ENCODE measurements at regions not wholly inside any gene's neighbourhood (a gene's known extent, or its start where the extent isn't known, plus 50 kb on each side); places are given as distances from the start of the nearest gene placed in this dataset.

DNA sequence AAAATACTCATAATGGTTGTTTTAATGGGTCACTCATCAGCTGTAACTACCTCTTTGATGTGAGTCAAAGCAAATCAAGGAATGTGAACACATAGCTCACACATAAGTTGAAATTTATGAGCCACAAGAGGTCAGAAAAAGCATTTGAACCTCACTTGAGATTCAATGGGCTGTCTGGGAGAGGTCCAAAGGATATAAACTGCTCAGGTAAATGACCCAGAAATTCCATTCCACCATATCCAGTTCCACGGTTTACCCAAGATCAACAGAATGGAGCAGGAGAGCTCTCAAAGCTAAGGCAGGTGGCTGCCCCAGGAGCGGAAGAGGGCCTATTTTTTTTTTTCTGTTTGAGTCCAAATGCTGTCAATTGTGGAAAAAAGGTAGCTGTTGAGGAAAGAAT lies 464.1 kb downstream of the TNS1 start:
- DNase-seq (ENCODE audit: extremely low read depth in 1 of 2, low read depth in 1 of 2) = no peak

DNA sequence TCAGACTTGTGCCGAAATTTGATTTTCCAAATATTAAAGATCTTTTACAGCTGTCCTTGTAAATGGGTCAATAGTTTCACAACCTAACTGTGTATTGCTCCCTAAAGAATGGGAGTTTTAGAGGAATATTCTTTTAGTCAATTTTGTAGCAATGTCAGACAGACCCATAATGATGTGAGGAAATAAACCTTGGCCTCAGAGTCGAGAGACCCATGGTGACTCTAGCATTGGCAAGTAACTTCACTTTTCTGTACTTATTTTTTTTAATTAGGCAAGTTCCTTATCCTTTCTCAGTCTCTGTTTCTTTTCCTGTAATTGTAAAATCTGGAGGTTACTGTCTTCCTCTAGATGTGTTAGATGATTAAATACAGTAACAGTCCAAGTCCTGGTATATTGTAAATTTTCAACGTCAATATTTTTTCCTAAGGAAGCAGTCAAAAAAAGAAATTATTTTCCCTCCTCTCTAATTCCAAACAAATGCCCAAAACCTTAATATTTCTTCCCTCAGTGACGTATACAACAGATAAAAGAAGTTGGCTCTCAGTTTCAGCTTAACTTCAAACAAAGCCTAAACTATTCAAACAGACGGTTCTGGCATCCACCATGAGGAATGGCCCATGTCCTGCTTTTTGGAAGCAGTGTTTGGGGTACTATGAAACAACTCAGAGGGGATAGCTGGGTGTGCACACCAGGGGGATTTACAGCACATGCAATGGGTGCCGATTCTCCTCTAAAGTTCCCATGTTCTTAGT lies 466.7 kb downstream of the TNS1 start:
- no peak for DNase-seq (ENCODE audit: extremely low read depth in 1 of 2, low read depth in 1 of 2)

DNA sequence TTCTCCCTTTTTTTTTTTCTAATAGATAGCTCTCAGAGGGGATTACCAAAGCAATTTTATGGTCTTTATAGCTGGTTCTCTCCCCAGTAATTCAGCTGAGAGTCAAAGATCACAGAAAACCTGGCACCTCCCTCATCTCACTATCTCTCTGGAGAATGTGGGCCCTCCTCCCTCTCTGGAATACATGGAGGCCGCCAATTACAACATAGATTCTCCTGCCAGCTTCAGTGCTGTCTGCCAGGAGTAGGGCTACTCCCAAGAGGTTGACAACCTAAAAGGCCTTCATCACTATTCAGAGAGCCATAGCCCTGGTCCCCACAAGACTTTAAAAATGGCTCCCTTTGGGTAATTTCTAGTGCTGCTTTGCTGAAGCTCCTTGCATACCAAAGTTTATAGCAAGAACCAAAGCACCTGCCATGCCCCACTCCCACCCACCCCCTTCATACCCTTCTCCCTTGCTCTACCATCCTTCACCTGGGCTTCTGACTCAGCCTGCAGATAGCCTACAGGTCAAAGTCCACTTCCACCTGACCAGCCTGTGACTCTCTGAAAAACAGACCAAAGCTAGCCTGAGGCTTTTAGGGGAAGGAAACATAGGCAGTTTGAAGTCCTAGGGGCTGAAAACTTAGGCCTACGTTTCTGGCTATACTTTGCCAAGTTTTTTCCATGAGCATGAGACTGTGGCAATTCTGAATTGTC lies 472.3 kb downstream of the TNS1 start:
- no peak for DNase-seq (ENCODE audit: extremely low read depth in 1 of 2, low read depth in 1 of 2)

DNA sequence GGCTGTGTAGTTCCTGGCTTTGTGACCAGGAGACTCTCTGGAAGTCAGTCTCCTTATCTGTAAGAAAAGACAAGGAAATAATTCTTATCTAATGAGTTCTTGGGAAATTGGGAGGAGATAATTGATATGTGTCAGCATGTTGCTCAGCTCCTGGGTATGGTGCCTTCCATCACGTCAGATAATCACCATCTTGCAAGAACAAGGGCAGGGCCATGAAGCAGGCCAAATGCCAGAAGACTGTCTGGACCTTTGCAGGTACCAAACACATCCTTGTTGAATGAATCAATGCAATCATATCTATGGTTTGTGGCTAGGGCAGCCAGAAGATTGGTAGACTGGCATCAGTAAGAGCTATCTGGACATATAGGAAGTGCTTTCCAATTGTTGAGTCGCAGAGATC lies 473.5 kb downstream of the TNS1 start:
- DNase-seq (ENCODE audit: extremely low read depth in 1 of 2, low read depth in 1 of 2) = no peak

DNA sequence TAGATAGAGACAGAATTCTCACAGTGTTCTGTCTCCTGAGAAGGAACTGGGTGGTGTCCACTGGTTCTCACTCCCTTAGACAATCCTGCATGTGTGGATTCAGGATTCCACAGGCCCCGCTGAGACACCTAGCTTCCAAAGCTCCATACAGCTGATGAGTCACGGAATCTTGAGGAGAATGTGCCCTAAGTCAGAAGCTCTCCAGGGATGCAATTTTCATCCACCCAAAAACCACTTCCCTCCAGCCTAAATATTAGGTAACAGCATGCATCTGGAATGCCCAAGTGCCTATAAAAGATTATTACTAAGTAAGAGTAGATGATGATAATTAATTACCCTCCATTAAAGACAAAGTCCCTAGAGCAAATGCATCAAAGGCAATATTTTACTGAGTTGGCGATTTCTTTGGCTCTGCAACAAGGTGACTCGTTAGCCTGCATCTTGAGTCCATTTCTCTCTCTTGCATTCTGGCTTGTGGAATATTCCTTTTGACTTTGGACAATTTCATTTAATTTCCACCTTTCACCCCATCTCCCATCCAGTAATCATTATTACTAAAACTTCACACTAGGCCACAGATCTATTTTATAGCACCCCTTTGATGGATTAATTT lies 475.1 kb downstream of the TNS1 start:
- DNase-seq (ENCODE audit: extremely low read depth in 1 of 2, low read depth in 1 of 2) = no peak

DNA sequence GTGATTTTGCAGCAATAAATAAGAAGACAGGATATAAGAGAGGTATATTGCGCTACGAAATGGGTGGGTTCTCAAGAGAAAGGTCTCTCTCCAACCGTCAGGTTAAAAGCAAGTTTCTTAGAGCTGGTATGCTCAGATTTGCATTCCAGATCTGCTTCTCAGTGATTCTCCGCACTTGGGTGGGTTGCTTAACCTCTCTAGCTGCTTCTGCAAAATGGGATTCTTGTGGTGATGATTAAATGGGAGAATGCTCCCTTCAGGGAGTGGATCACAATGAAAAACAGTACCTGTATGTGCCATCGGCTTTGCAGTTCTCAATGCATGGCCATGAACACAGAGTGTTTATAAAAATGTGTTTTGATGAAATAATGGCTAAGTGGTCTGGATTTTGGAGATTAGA lies 477.7 kb downstream of the TNS1 start:
- DNase-seq (ENCODE audit: extremely low read depth in 1 of 2, low read depth in 1 of 2) = no peak

DNA sequence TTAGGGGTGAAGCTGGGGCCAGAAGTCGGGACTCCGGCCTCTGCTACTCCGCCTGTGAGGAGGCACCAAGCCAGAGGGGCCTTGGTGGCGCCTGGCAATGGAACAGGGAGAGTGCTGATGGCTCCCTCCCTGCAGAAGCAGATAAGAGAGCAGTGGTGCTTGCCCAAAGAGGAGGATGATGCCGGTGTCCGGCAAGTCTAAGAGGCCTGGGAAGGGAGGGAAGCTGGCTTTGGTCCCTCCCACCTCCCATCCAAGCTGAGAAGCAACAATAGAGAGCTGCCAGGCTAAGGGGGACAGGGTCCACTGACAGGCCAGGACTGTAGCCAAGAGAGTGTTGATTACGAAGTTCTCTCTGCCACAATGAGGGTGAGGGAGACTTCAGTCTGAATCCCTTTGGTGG lies 479.5 kb downstream of the TNS1 start:
- no peak for DNase-seq (ENCODE audit: extremely low read depth in 1 of 2, low read depth in 1 of 2)

DNA sequence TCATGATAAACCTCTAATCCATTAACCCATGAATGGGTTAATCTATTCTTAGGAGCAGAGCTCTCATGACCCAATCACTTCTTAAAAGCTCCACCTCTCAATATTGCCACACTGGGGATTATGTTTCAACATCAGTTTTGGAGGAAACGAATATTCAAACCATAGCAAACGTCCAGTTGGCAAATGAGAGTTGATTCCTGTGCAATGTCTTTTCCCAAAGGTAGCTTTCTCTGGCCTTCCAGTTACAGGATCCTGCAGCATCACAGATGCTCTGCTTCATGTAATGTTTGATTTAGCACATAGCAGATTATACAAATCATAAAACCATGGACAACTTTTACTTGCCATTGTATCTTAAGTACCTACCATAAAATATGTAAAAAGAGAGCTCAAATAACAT lies 481.0 kb downstream of the TNS1 start:
- DNase-seq (ENCODE audit: extremely low read depth in 1 of 2, low read depth in 1 of 2) = no peak

DNA sequence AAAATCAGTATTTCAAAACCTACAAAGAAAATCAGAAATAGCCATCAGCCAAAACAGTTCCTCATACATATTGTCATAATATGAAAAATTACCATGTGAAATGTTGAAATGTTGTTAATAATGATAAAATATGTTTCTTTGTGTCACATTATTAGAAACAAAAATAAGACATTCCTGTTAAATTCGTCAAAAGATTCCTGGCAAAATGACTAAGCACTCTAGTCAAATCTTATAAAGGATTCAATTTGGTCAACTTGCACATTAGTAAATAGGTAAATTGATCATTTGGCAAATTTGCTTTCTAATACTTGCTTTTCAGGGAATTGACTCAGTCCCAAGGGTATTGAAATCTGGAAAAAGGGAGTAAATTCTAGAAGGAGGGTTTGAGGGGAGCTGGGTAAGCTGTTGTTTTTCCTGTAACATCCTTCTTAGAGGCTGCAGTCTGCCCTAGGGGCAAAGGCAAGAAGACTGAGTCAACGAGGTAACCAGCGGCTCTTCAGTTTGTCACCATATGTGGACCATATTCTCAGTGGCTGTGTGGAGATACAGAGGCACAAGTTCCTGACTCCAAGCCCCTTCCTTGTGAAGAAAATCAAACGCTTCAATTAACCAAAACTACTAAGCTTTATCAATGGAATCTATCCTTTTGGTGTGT lies 482.3 kb downstream of the TNS1 start:
- no peak for DNase-seq (ENCODE audit: extremely low read depth in 1 of 2, low read depth in 1 of 2)

DNA sequence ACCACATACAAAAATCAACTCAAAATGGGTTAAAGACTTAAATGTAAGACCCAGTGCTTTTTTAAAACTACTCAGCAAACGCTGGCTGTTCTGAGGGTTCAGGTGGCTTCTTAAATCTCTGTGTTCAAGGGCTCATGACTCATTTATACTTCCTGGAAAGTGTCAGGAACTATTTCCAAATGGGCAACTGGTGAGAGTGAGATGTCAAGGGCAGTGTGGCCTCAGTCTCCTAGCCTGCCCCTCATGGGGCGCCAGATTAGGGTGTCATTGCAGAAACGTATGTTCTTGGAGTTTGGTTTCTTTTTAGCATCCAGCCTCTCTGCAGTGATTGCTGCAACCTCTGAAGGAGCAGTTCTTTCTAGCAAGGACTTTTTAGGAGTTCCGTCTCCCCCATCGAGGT lies 485.4 kb downstream of the TNS1 start:
- DNase-seq (ENCODE audit: extremely low read depth in 1 of 2, low read depth in 1 of 2) = no peak

DNA sequence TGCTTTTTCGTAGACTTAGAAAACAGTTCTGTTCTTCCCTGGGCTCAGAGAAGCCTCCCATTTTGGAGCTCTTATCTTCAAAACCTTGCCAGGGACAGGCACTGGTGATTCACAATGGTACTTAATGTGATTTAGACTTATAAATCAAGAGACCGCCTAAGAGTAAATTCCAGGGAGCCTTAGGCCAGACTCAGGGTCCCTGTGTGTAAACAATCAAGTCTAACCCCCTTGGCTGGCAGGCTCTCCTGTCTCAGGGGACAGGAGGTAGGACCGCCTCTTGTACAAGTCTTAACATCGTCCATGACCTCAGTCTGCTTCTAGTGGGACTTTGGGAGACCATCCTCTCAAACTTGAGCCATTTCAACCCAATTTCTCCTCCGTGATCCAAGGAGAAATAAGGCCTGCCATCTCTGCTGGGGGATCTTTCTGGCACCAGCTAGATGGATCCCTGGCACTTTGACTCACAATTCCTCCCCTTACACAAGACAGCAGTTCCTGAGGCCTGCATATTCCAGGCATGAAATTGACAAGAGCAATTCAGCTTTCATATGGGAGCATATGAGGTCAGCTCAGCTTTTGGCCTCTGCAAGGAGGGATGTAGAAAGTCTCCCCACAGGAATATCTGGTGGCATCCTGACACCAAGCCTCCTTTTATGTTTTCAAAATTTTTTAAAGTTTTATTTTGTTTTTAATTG lies 487.0 kb downstream of the TNS1 start:
- no peak for DNase-seq (ENCODE audit: extremely low read depth in 1 of 2, low read depth in 1 of 2)

DNA sequence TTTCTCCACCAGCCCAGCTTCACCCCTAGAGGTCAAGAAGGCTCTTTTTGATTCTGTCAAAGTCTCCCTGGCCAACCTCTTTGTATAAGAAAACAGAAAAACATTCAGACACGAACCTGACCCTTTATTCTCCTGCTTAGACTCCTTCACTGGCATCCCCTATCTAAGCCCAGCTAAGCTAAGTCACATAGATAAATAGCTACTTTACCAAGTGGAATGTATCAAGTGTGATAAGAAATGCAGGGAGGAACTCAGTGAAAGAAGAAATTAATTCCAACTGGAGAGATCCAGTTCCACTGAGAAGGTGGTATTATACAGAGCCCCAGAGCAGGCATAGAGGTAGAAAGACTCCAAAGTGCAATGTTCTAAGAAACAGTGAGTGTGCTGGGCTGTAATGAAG lies 489.5 kb downstream of the TNS1 start:
- DNase-seq (ENCODE audit: extremely low read depth in 1 of 2, low read depth in 1 of 2) = no peak

DNA sequence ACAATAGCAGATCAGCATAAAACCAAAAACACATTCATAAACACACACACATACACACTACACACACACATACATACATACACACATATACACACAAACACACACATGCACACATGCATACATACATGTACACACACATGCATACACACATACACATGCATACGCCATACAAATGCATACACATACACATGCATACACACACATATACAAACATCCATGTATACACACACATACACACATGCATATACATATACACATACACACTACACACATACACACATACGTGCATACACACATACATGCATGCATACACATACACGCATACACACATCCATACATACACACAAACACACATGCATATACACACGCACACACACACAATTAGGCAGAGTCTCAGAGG lies 490.1 kb downstream of the TNS1 start:
- no peak for DNase-seq (ENCODE audit: extremely low read depth in 1 of 2, low read depth in 1 of 2)

DNA sequence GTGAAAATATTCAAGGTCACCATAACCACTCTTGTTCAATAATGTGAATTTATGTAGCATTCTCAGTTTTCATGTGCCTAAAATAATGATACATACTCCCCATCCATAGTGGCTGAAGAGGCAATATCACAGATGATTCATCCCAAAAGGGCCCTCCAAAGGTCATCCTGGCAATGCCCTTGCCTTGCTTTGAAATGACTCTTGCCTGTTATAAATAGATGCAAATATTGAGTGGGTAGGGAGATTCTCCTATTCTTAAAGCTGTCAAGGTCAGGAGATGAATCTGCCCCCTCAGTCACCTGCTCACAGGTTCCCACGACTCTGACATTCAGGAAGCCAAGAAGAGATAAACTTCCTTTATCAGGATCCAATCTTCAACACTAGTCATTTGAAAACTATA lies 490.5 kb downstream of the TNS1 start:
- no peak for DNase-seq (ENCODE audit: extremely low read depth in 1 of 2, low read depth in 1 of 2)

DNA sequence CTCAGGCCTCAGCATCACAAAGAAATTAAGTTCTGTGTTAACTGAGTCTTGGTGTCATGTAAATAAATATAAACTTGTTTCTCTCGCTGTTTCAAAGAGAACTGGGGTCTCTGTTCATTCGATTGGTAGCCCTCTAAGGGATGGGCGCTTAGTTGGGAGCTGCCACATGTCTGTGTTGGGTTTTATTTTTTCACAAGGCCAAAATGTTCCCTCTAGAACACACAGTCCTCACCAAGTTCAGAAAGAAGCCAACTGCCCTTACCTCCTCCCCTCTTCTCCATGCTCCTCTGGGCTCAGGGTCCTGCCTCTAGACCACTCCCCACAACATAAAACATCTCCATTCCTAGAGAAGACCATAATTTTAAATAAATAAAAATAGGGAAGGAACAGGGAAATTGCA lies 490.9 kb downstream of the TNS1 start:
- no peak for DNase-seq (ENCODE audit: extremely low read depth in 1 of 2, low read depth in 1 of 2)

DNA sequence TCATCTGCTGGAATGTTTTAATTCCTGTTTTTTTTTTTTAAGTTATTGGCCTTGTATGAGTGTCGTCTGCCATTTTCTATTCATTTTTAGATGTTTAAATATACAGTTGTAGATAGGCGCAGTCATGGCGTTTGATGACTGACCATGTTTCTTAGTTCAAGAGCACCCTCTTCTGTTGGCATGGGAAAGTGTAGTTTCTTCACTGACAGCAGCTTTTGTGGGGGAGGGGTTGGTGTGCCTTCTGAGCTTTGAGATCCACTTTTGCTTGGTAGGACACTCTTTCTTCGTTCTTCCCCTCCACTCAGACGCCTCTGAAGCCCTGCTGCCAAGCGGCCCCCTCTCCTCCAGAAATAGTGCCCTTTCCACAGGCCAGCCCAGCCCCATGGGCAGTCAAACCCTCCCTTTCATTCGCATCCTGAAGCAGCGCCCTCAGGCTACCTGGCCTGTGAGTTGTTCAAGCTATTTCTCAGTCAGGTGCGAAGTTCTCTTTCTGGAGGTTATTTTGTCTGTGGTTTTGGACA lies 492.0 kb downstream of the TNS1 start:
- peak; percentile 4 to 15 for DNase-seq (ENCODE audit: extremely low read depth in 1 of 2, low read depth in 1 of 2)

DNA sequence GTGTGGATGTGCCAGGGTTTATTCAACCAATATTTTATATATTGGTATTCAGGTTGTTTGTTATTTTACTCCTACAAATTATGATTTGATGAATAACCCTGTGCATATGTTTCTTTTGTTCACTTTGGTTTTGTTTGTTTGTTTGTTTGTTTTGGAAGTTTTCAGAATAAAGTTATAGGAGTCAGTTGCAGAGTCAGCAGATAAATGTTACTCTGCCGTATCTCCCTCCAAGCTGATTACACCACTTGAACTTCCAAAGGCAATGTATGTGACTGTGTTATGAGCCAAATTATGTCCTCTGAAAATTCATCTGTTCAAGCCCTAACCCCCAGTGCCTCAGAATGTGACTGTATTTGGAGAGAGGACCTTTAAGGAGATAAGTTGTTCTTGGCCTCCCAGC lies 497.5 kb downstream of the TNS1 start:
- no peak for DNase-seq (ENCODE audit: extremely low read depth in 1 of 2, low read depth in 1 of 2)

DNA sequence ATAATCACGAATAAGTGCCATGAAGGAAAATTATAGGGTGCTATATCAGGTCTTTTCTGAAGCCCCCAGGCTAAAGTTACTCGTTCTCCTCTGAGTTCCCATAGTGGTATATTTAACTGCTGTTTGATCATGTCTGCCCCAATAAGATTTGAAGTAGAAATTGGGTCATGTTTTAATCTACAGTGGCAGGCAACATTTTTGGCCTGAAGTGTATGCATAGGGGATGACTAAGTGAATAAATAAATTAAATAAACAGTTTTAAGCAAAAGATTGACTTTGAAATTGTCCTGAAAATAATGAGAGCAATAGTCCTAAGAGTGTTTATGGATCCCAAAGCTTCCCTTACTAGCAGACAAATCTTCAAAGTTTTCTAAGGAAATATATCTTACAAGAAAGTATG lies 500.9 kb downstream of the TNS1 start:
- no peak for DNase-seq (ENCODE audit: extremely low read depth in 1 of 2, low read depth in 1 of 2)

DNA sequence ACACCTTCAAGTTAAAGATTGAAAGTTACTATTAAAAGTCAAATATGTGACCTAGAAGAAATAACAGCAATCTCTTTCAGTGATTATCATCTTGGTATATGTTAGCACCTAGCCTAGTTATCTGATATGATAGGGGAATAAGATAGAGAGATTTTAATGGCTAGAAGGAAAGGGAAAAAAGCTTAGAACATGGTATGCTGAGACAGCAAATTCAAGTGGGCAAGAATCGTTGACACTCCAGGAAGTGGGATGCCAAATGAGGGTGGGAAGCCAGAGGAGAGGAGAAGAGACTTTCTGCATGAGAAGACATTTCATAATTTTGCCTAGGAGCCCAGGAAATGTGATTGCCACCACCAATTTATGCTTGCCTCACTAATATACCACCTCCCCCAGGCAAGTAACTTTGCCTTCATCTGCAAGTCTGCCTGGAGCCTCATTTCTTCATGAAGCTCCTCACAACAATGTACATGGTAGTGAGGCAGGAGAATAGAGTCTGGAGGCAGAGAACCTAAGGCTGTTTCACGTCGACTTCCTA lies 504.9 kb downstream of the TNS1 start:
- no peak for DNase-seq (ENCODE audit: extremely low read depth in 1 of 2, low read depth in 1 of 2)

DNA sequence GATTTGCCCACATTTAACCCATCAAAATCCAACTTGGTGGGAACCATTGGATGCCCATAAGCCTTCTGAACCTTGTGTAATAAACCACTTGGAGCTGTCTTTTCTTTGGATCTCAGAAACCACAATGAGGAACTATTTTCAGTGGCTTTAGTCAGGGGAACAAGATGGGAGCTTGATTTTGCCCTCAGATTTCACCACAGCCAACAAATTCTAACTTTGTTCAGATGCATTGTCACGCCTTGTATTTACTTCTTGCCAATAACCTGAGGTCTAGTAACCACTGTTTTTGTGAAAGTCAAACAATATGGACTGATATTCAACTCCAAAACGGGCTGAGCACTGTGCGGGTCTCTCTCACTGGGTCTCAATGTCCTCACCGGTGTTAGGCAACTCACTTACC lies 508.2 kb downstream of the TNS1 start:
- no peak for DNase-seq (ENCODE audit: extremely low read depth in 1 of 2, low read depth in 1 of 2)

DNA sequence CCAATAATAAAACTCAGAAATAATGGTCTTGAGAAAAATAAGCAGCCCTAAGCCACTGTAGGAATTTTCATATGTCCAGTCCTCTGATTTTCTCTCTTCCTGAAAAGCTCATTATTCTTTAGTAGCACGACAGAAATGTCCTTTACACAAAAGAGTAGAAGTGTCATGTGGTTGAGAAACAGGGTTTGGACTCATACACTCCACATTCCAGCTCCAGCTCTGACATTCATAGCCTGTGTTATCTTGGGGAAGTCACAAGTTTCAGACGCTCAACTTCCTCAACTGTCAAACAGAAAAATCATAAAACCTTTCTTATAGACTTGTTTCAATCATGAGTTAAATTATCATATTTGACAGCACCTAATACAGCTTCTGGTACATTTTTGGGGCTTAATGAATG lies 511.5 kb downstream of the TNS1 start:
- DNase-seq (ENCODE audit: extremely low read depth in 1 of 2, low read depth in 1 of 2) = no peak

Data from stimulated activated CD8-positive, alpha-beta memory T cell treated with anti-CD3 and anti-CD28 coated beads, Interleukin-7, amount 100 ng/mL, for 48 hours (primary cell).